NCI-H2227 treated with DMSO at 0.1 percent for 48 hours (cell line): ENCODE measurements at regions not wholly inside any gene's neighbourhood (a gene's known extent, or its start where the extent isn't known, plus 50 kb on each side); places are given as distances from the start of the nearest gene placed in this dataset.
"Not testable (repeated sequence)": the region's sequence is repeated elsewhere in the genome, so short reads cannot be mapped to it uniquely, and the experiment has no call there.

Source experiments
- DNase-seq: peaks from one replicate; lab custom pipeline; 2025; lab: John Stamatoyannopoulos, UW

DNA sequence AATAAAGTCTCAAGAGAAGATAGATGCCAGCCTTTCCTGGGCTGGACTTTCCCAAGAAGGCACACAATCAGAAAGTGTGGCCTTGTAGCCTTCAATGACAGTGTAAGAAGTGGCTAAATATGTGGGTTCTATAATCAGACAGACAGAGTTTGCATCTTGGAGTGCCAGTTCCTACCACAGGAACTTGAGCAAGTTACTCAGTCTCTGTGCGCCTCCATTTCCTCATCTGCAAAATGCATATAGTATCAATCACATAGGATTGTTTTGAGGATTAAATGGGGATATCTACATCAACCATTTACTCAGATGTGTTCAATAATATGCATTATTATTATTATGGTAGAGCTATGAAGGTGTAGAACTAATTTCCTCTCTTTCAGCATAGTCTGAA lies 176.8 kb upstream of the PTBP2 start:
- no peak for DNase-seq

DNA sequence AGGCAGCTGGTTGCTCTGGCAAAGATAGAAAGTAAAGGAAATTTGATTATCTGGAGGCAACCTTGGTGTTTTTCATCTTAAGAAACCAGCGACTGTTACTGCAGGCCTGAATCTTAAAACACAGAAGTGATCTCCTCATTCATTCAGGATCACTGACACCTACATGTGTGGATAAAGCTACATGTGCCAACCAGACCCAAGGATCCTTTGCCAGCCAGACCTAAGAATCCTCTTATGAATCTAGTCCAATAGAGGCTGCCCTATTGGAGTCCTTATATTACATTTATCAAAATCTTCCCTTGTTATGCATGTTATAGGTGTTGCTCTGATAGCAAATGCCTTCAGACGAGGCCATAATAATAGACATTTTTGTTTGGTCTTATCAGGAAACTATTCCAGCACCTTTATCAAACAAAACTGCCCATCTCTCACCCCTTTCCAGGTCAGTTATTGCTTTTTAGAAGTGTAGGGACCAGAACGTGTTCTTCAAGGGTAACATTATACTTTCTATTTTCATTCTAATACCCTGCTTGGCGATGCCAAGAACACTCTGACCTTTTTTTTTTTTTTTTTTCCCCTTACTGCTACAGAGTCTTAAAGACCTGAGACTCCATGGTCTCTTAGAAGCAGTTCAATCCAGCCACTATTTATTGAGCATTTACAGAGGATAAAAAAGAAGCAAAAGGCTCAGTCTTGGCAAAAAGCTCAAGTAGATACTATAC lies 175.5 kb upstream of the PTBP2 start:
- DNase-seq: no peak

DNA sequence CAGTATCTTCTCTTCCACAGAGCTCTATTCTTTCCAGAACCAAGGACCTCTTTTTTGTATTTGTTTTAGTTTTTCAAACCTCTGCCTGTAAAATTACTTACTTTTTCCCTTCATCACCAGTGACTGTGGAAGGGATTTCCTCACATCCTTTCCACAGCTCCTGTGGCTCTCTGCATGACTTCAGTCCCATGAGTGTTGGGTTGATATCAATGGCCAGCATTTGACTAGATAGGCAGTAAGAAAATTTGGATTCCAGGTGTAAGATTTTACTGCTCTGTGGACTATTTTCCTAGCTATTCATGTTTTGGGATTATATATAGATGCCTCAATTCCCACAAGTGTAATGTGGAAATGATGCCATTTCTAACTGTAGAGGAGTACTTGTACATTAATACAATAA lies 171.5 kb upstream of the PTBP2 start:
- DNase-seq: no peak

DNA sequence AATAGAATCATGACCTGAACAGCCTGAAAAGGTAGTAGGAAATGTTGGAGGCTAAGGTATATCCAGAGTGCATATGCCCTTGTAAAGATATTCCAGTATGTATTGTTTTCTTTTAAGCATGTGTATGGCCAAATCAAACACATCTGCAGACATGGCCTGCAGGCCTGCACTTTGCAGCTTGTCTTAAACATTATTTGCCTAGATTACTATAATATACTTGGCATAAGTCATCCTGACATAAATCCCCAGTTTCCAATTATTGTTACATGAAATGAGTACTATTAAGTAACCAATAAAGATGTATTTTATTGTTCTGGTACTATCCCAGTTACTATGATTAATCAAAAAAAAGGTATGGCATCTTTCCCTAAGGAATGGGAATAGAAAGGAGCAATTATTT lies 169.1 kb upstream of the PTBP2 start:
- DNase-seq: no peak

DNA sequence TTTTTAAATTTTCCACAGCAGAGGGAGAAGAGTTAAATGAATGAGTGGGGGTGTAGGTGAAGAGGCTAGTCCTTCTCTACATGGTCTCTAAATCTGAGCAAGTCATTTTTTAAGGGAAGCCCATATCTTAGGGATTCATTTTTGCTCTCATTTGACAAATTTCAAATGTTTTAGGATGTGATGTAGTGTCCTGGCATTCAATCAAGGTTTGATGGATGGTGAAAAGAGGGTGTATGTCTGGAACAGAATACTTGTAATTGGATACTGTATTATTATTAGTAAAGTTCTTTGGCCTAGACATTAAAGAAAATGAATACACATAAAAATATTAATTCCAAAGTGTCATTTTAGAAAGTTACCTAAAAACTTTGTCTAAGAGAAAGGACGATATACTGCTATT lies 167.8 kb upstream of the PTBP2 start:
- no peak for DNase-seq

DNA sequence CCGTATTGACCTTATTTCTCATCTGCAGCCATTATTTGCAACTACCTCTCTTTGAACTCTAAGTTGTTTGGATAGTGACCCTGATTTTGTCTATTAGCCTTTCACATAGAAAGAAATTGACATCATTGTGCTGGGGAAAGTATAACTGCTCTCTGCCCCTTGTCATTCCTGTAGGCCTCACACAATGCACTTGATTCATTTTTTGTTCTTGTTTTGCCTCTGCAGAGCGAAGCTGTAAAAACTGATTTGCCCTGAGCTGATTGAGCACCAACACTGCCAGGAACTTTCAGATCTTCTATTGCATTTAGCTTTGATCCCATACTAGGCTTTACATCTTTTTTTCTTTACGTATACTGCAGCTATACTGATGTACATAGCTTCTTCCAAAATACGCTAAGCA lies 167.2 kb upstream of the PTBP2 start:
- DNase-seq: no peak

DNA sequence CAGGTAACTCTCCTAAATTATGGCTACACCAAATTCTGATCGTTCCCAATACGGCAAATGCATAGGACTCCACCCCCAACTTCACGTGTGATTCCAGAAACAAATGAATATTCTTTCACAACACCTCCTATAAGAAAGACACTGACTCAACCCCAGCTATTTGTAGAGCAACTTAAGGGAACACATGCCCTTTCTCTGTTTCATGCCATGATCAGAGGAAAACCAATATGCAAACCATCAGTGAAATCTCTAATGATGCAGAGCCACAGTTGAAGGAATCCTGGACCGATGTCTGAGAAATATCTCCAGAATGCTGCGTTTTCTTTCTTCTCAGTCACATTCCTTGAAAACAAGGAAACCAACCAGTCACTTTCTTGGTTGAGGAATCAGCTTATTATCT lies 164.2 kb upstream of the PTBP2 start:
- no peak for DNase-seq

DNA sequence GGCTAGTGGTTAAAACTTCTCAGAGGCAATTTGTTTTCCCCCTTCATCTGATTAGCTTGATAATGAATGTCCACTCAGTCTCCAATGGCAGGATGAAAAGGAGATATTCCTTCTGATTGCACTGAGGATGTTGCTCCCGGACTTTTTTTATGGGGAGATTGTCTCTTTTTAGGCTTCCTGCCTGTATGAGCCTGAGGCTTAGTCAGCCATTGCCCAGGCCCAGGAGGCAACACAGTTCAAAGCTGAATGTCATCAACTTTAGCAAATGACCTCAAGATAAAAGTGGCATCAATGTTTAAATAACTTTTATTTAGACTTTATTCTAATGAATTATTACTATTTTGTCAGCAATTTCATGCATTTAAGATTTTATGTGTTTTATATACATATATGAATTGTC lies 162.9 kb upstream of the PTBP2 start:
- no peak for DNase-seq

DNA sequence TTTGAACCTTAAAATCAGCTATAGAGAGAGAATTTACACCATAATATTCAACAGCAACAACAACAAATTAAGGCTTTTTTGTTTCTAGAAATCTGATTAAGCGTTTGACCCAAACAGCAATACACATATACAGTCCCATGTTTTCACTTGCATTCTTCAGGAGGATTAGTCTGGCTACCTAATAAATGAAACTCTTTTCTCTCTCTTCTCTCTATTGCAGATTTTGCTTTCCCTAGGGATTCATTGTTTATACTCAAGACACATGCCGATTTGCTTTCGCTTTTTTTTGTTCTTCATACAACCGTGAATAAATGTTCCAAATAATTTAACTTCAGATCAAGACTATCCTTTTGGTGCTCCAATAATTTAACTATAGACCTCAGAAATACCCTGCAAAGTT lies 162.4 kb upstream of the PTBP2 start:
- no peak for DNase-seq

DNA sequence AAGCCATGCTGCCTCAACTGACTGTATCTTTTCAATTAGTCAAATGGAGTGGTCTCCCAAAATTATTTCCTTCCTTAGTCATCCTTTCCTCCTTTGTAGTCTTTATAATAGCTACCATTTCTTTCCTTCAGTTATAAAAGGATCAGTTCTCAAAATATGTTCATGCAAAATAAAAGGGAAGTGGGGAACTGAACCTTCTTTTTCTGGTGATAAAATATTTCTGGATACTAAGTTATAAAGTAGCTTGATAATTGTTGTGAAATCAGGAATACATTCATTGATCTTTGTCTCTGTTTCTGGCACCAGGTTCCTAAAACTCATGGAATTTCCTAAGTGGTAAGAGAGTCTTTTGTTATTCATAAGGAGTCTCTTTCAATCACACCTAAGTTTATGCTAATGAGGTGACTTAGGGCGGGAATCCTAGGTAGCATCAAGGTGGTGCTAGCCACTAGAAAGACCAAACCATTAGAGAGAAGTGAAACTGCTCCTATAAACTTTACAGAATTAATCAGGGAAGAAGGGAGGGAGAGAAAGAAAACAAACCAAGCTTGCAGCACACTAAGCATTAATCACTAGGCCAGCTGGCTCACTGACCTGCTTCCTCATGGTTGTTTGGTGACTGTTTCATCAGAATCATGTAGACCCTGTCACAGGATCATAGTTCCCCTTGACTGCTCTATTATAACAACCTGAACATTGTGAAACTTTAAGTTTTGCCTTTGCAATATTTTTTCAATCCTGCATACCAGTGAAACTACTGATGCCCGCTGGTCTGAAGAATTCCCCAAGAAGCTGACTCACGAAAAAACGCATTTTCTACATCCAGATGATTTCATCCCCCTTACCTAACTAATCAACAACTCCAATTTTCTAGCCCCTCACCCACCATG lies 161.6 kb upstream of the PTBP2 start:
- no peak for DNase-seq

DNA sequence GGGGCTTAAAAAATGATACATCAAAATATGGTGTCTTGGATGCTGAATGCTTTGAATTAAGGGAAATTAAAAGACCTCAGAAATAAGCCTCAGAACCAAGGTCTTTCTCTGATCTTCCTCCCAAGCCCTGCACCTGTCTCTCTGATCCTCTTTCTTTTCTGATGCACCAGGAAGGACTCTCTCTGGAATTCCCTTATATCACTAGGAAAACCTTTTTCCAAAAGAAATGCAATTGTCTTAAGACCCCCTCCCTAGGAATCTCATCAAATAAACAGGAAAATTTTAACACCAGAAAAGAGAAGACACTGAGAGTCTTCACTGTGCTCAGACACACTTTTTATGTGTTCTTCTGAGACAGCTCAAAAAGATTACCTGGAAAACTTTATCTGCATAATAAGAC lies 159.5 kb upstream of the PTBP2 start:
- no peak for DNase-seq

DNA sequence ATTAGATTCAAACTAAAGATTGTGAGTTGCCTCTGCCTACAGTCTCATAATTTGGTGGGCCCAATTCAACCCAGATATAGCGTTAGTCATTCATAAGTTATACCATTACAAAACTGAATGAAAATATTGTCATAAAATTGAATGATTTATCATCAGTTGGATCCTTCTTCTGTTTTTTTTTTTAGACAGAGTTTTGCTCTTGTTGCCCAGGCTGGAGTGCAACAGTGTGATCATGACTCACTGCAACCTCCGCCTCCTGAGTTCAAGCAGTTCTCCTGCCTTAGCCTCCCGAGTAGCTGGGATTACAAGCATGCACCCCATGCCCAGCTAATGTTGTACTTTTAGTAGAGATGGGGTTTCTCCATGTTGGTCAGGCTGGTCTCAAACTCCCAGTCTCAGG lies 157.2 kb upstream of the PTBP2 start:
- DNase-seq: not testable (repeated sequence)

DNA sequence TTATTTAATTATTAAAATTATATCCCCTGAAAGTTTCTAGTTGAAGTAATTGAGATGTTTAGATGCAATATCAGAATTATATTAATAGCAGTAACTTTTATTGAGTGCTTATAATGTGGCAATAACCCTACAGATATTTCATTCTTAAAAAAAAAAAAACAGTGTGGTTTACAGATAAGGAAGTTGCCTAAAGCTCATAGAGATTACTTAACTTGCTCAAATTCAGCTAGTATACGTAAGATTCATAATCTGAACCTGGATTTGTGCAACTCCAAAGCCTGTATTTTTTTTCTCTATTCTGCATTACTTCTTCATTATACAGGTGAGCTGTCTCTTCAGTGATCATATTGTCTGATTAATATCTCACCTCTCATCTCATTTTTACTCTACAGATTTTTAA lies 156.0 kb upstream of the PTBP2 start:
- DNase-seq: no peak

DNA sequence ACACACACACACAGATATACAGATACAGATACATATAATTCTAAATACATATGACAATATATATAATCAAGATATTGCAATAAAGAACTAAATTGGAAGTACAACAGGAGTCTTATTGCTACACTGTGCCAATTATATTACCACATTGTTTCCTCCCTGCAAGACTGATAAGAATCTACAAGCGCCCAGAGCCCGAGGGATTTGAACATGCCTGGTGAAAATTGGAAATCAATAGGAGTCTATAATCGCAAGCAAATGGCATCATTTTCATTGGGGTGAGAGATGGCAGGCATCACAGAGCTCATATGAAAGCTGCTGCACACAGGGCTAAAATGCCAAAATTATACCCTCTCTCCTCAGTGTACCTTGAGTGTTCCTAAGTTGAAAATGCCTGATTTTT lies 152.9 kb upstream of the PTBP2 start:
- no peak for DNase-seq

DNA sequence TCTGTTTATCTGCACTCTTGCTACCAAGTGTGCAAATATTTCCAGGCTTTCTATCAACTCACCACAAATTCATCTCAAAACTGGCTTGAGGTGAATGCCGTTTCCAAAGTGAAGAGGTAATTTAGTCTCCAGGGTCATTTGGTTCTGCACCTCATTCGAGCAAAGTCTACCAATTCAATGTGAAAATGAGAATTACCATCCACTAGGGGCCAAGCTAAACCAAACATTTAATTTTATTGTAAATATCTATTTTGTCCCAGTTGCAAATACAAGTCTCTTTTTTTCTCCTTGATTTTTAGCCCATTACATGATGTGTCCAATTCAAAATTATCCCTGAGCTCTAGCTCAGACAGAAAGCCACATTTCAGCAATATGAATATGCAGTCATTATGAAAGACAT lies 152.3 kb upstream of the PTBP2 start:
- no peak for DNase-seq

DNA sequence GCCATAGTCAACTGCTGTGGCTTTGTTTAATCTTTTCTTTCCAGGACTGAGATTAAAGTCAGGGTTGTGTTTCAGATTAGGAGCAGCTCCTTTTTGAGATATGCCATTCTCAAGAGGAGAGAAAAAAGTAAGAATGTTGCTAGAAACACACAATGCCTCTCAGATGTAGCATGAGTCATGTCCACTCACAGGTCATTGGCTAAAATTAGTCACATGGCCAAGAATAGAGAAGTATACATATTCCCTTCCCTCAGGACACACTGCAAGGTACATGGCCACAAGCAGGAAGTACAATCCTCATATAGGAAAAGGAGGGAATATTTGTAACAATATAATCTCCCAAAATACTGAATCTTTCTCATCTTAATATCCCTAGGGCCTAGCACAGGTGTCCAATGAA lies 141.9 kb upstream of the PTBP2 start:
- no peak for DNase-seq

DNA sequence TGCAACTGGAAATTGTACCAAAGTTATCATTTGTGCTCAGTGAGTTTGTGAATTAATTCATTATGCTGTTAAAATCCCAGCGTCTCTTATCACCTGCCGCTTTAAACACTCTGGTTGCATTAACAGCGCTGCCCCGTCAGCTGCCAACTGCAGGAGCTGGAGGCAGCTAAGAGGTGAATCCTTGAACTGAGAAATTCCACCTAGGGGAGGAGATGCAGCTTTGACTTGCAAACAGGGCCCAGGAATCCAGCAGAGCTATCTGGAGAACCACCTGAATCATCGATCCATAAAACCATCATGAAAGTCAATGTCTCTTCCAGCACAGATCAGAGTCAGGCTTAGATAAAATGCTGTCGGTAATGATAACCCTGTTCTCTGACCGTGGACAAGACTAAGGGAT lies 140.7 kb upstream of the PTBP2 start:
- DNase-seq: peak; percentile 49

DNA sequence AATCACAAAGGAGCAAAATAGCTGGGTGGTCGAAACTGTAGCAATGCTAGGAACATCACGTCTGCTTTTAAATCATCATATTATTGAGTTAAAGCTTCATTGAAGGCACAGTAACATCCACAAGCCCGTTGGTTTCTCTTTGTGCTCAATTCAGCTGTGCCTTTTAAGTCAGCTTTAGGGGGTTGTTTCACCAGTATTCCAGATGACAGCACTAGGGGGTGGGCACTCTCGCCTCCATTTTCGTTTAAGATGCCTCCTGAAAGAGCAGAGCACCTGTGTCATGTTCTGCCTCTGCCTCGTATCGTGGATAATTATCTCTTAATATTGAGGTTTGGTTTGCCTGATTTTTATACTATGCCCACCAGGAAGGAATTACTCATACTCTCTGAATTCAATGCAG lies 139.8 kb upstream of the PTBP2 start:
- peak; percentile 19 for DNase-seq

DNA sequence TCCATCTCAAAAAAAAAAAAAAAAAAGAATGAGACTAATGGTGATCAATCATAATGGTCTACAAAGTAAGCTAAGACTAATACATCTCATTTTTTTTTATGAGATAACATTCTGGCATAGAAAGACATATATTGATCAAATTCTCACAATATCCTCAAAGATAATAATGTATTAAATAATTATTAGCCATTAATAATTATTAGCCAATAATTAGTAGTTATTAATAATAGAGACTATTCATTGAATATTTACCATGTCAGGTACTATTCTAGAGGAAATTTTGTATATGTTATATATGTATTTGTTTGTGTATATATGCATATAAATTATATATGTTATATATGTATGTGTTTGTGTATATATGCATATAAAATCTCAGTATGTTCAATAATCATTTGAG lies 137.7 kb upstream of the PTBP2 start:
- no peak for DNase-seq

DNA sequence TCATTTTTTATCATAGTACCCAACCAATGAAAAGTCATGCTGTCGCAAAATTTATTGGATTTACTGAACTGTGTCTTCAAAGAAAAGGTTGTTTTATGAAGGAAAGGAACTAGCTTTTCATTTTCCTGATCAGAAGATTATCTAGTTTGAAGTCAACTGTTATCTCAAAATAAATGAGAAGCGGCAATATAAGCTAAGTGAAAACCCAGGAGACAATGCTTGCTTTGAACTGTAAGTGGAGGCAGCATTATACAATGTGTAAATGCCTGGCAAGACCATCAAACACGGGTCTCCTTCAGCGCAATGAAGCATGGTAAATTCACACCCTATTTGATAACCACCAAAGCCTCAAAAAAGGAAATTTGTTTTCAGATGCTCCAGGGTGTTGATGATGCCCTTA lies 134.4 kb upstream of the PTBP2 start:
- DNase-seq: no peak

DNA sequence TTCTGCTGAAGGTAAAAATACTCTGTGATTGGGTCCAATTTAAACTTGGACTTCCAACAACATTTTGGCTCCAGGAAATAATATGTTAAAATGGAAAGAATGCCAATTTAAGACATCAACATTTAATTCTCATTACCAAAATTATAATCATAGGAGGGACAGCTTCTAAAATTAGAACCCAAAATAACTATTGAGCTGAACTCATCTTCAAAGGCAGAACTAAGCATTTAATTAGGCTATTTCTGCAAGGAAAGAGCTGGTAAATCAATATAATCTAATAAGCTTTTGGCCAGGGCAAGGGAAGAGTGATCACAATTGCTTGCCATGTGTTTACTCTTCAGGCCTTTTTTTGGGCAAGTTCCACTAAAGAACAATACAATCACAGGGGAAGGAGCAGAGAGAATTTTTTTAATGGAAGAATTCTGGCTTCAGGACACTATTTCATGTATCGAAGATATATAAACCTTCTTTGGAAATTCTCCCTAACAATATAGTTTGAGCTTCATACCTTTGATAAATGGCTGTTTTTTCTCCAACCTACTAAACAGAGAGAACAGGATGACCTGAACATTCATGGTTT lies 133.1 kb upstream of the PTBP2 start:
- DNase-seq: no peak

DNA sequence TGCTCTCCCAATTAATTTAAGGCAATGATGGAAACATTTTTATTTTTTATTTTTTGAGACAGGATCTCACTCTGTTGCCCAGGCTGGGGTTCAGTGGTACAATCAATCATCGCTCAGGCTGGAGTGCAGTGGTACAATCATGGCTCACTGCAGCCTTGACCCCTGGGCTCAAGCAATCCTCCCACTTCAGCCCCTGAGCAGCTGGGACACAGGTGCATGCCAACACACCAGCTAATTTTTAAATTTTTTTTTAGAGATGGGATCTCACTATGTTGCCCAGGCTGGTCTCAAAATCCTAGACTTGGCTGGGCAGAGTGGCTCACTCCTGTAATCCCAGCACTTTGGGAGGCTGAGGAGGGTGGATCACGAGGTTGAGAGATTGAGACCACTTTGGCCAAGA lies 126.1 kb upstream of the PTBP2 start:
- not testable (repeated sequence) for DNase-seq

DNA sequence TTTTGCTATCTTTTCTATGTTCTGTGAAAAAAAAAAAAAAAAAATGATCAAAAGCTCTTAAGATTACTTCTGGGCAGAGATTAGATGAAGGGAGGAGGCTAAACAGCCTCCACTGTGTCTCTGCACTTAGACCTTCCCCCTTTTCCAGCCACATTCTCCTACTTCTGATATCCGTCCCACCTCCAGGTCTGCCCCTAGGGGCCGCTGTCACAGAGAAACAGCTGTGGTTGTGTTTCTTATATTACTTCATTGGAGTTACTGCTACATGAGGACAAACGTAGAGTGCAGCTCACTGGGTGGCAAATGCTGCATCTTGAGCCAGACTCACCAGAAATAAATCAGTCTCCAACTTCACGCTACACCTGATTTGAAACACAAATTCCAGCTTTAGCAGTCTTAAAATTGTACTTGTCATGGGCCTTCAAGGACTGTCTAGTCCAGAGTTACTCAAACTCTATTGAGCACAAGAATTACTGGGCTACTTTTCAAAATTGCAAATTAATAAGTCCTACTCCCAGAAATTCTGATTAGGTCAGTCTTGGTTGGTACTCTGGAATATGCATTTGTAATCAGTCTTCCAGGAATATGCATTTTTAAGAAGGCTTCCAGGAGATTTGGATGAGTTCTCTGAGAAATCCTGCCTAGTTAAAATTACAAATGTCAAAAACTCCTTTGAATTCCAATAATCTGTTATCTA lies 125.2 kb upstream of the PTBP2 start:
- no peak for DNase-seq
